SK-N-SH (cell line): ENCODE measurements at regions not wholly inside any gene's neighbourhood (a gene's known extent, or its start where the extent isn't known, plus 50 kb on each side); places are given as distances from the start of the nearest gene placed in this dataset.

ENCODE experiments used
- CTCF ChIA-PET: fragments of 300-600, 350-600 bp; formaldehyde crosslinking; extraction: SDS; loops from one replicate; lab custom pipeline; 2021; lab: Yijun Ruan, JAX
- POLR2A ChIA-PET: fragments of 350-600 bp; sonication (Branson Sonifier 250); formaldehyde crosslinking; extraction: SDS; loops from one replicate; lab custom pipeline; 2020; ENCODE audit warnings: antibody characterized with exemption, inconsistent platforms; lab: Yijun Ruan, JAX
- DNase-seq: peaks from one replicate; pipeline ENCODE4 v3.0.0; 2012
- H2AFZ ChIP-seq: fragments of 200-600 bp; sonication (generic); 2 replicates; pipeline ENCODE4 v1.8.1; 2016; ENCODE audit warnings: antibody characterized with exemption, mild to moderate bottlenecking, low read depth
- H3F3A ChIP-seq: fragments of 200-600 bp; sonication (generic); replicated peaks from 2 replicates; pipeline ENCODE3; 2016; ENCODE audit warnings: antibody characterized with exemption, mild to moderate bottlenecking; ENCODE audit not compliant: insufficient read depth
- H3K27ac ChIP-seq, 2 experiments: fragments of 200-500 bp in 1 of 2; fragments of 200-600 bp in 1 of 2; sonication (Bioruptor generic) in 1 of 2; sonication (generic), shearing (Covaris generic) in 1 of 2; 2 replicates each; pipeline versions ENCODE4 v1.5.1 to v1.6.1; 2014 to 2016; ENCODE audit warnings: low read depth in 2 of 2, inconsistent platforms in 1 of 2, low read length in 1 of 2, mild to moderate bottlenecking in 1 of 2, mixed read lengths in 1 of 2
- H3K27me3 ChIP-seq: fragments of 200-600 bp; sonication (generic), shearing (Covaris generic); 2 replicates; pipeline ENCODE4 v1.6.1; 2016; ENCODE audit warnings: mixed run types; ENCODE audit not compliant: insufficient read depth
- H3K36me3 ChIP-seq, 2 experiments: fragments of 200-500 bp in 1 of 2; fragments of 200-600 bp in 1 of 2; sonication (Bioruptor generic) in 1 of 2; sonication (generic) in 1 of 2; replicated peaks in 1 of 2; 2 replicates each; pipeline versions ENCODE3 to v1.5.1; 2014 to 2016; ENCODE audit warnings: low read length in 1 of 2, mild to moderate bottlenecking in 1 of 2; ENCODE audit not compliant: insufficient read depth in 2 of 2, control insufficient read depth in 1 of 2
- H3K4me1 ChIP-seq, 2 experiments: fragments of 200-500 bp in 1 of 2; fragments of 200-600 bp in 1 of 2; sonication (Bioruptor generic) in 1 of 2; sonication (generic), shearing (Covaris generic) in 1 of 2; 2 replicates each; pipeline versions ENCODE4 v1.5.1 to v1.6.1; 2014 to 2016; ENCODE audit warnings: low read depth in 1 of 2, low read length in 1 of 2, mixed run types in 1 of 2; ENCODE audit not compliant: insufficient read depth in 2 of 2, control insufficient read depth in 1 of 2
- H3K4me2 ChIP-seq: fragments of 200-600 bp; sonication (generic), shearing (Covaris generic); 2 replicates; pipeline ENCODE4 v1.6.1; 2017; ENCODE audit warnings: mixed run types
- H3K4me3 ChIP-seq, 2 experiments: fragments of 200-500 bp in 1 of 2; fragments of 200-600 bp in 1 of 2; sonication (Bioruptor generic) in 1 of 2; sonication (generic), shearing (Covaris generic) in 1 of 2; 2 replicates each; pipeline versions ENCODE4 v1.5.1 to v1.8.1; 2014 to 2016; ENCODE audit warnings: low read depth in 2 of 2, inconsistent platforms in 1 of 2, low read length in 1 of 2, mild to moderate bottlenecking in 1 of 2, mixed read lengths in 1 of 2, moderate library complexity in 1 of 2
- H3K79me2 ChIP-seq: fragments of 200-600 bp; sonication (generic); 2 replicates; pipeline ENCODE4 v1.8.1; 2017; ENCODE audit warnings: mild to moderate bottlenecking; ENCODE audit not compliant: insufficient read depth
- H3K9ac ChIP-seq: fragments of 200-600 bp; sonication (generic); 2 replicates; pipeline ENCODE4 v1.6.1; 2017; ENCODE audit warnings: mixed run types
- H3K9me2 ChIP-seq: fragments of 200-600 bp; sonication (generic); 2 replicates; pipeline ENCODE4 v1.6.1; 2017; ENCODE audit warnings: mixed run types
- H3K9me3 ChIP-seq: fragments of 200-600 bp; sonication (generic); 2 replicates; pipeline ENCODE4 v1.6.1; 2017; ENCODE audit warnings: mixed run types, mild to moderate bottlenecking, moderate library complexity
- H4K20me1 ChIP-seq: fragments of 200-600 bp; sonication (generic); 2 replicates; pipeline ENCODE4 v1.6.1; 2017; ENCODE audit warnings: mild to moderate bottlenecking, mixed run types; ENCODE audit not compliant: insufficient read depth
- EP300 ChIP-seq, 2 experiments: IDR thresholded peaks; 2 replicates each; pipeline versions ENCODE4 v1.4.0 to v1.6.1; 2012; ENCODE audit warnings: borderline replicate concordance in 1 of 2, low read depth in 1 of 2, low read length in 1 of 2
- FOSL2 ChIP-seq: IDR thresholded peaks from 2 replicates; pipeline ENCODE4 v1.4.0; 2012; ENCODE audit warnings: low read depth, mild to moderate bottlenecking, moderate library complexity, borderline replicate concordance
- FOXM1 ChIP-seq: IDR thresholded peaks from 2 replicates; pipeline ENCODE4 v1.4.0; 2012; ENCODE audit warnings: low read depth, mild to moderate bottlenecking
- JUND ChIP-seq: IDR thresholded peaks from 2 replicates; pipeline ENCODE4 v1.4.0; 2012
- NFIC ChIP-seq: IDR thresholded peaks from 2 replicates; pipeline ENCODE4 v1.4.0; 2012; ENCODE audit warnings: borderline replicate concordance
- PBX3 ChIP-seq: IDR thresholded peaks from 2 replicates; pipeline ENCODE4; 2012
- RFX5 ChIP-seq: IDR thresholded peaks from 2 replicates; pipeline ENCODE4 v1.6.1; 2012; ENCODE audit warnings: mild to moderate bottlenecking, improper control_type of control experiment, low read length
- RXRA ChIP-seq: IDR thresholded peaks from 2 replicates; pipeline ENCODE4 v1.4.0; 2012; ENCODE audit warnings: low read depth, mild to moderate bottlenecking, borderline replicate concordance
- SMC3 ChIP-seq: IDR thresholded peaks from 2 replicates; pipeline ENCODE4 v1.6.1; 2012; ENCODE audit warnings: low read depth, low read length, improper control_type of control experiment
- USF2 ChIP-seq: fragments of 150-350 bp; IDR thresholded peaks from 2 replicates; pipeline ENCODE4 v1.6.1; 2017; ENCODE audit warnings: antibody characterized with exemption, low read length, low read depth, borderline replicate concordance
- WGBS: methylation state at CpG from one replicate; pipeline ENCODE4 v1.1.6; 2017; ENCODE audit warnings: low lambda C conversion rate; 5-methylcytosine and 5-hydroxymethylcytosine counted together
- TF ChIP-seq, protein P1 (sequence below): IDR thresholded peaks from 2 replicates; pipeline ENCODE4 v1.6.1; 2012; ENCODE audit warnings: mild to moderate bottlenecking, low read depth, low read length, moderate library complexity
- TF ChIP-seq, protein P2 (sequence below): IDR thresholded peaks from 2 replicates; pipeline ENCODE4 v1.4.0; 2012; ENCODE audit warnings: low read depth, borderline replicate concordance

DNA sequence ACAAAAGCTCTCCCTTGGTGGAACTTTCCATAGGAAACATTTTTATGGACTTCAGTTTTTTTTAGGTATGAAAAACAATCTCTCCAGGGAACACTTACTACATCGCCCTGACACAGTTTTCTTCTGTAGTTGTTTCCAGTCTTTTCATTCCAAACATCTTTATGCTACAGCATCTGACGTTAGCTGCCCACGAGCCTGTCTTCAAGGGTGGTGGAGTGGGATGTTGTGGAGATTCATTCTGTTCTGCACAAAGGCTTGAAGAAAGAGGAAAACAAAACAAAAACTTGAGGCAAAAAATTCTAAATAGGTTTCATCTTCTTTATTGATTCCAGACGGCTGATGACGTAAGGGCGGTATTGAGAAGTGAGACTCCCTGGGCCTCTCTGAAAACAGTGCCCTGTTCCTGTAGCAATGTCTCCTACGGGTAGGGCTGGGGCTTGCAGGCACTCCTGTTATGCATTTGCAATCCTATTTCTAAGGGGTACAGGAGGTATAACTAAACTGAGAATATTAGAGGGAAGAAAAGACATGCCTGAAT lies 375.0 kb downstream of the RNF144A start:
- POLR2A ChIA-PET: no interaction called here
- DNase-seq: no peak
- H3K4me1 ChIP-seq: peaks cover 0 to 6% of the 10 kb centered on the region in 2 experiments; a peak in 1 of 4 replicates
- WGBS: 69% methylated on average over 7 of the region's 7 CpGs
- H3K27ac ChIP-seq: no peak overlapping the region
- no peaks in the 10 kb centered on the region for H3K27me3 ChIP-seq
- no peaks in the 10 kb centered on the region for H3K9me2 ChIP-seq
- CTCF ChIA-PET: interaction anchor here (1.0 to 1.8 kb wide), 5 partner anchors 8 to 195 kb away, joined by 3 to 5 read pairs (median 4); no protein-coding TSS in a partner anchor
- no peak overlapping the region for H3K9ac ChIP-seq
- no peak overlapping the region for H3K4me3 ChIP-seq
- H3F3A ChIP-seq: no peaks in the 10 kb centered on the region
- no peak for TF ChIP-seq USF2
- TF ChIP-seq, all 33 proteins: peak for 0
- Histone ChIP-seq H3K4me2 (no peak overlapping the region), H2AFZ (no peak overlapping the region), H3K9me3 (no peaks in the 10 kb centered on the region), H3K79me2 (no peaks in the 10 kb centered on the region), H4K20me1 (no peaks in the 10 kb centered on the region), H3K36me3 (no peaks in the 10 kb centered on the region)

DNA sequence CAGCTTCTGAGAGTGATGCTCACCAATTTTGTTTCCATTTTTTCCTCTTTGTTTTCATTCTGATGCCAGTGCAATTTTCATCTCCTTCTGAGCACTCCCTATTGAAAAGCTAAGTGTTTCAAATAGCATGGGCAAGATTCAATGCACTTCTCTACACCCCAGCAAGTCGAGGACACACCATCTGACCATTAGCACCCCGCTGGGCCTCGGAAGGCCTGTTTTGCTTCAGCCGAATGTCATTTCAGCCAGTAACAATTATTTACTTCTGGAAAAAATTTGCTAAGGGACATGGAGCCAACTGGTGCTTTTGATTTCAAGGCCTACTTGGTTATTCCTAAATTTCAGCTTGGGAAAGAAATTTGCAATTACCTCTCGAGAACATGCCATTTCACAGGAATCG lies 392.4 kb downstream of the RNF144A start:
- no peak for DNase-seq
- no peak overlapping the region for H3K4me3 ChIP-seq
- no peak overlapping the region for H3K9ac ChIP-seq
- no peak overlapping the region for H3K27ac ChIP-seq
- H3K27me3 ChIP-seq: no peaks in the 10 kb centered on the region
- no peaks in the 10 kb centered on the region for H4K20me1 ChIP-seq
- H3K36me3 ChIP-seq: no peaks in the 10 kb centered on the region
- H3K4me2 ChIP-seq: no peak overlapping the region
- no peaks in the 10 kb centered on the region for H3K79me2 ChIP-seq
- TF ChIP-seq NFIC (no peak), FOXM1 (no peak), FOSL2 (no peak), SMC3 (no peak), PBX3 (no peak), RFX5 (no peak), JUND (no peak), EP300 (IDR thresholded peaks at IDR 0.05; ENCODE audit: borderline replicate concordance in 1 of 2, low read depth in 1 of 2, low read length in 1 of 2) (no peak), RXRA (no peak)
- TF ChIP-seq, protein P1, sequence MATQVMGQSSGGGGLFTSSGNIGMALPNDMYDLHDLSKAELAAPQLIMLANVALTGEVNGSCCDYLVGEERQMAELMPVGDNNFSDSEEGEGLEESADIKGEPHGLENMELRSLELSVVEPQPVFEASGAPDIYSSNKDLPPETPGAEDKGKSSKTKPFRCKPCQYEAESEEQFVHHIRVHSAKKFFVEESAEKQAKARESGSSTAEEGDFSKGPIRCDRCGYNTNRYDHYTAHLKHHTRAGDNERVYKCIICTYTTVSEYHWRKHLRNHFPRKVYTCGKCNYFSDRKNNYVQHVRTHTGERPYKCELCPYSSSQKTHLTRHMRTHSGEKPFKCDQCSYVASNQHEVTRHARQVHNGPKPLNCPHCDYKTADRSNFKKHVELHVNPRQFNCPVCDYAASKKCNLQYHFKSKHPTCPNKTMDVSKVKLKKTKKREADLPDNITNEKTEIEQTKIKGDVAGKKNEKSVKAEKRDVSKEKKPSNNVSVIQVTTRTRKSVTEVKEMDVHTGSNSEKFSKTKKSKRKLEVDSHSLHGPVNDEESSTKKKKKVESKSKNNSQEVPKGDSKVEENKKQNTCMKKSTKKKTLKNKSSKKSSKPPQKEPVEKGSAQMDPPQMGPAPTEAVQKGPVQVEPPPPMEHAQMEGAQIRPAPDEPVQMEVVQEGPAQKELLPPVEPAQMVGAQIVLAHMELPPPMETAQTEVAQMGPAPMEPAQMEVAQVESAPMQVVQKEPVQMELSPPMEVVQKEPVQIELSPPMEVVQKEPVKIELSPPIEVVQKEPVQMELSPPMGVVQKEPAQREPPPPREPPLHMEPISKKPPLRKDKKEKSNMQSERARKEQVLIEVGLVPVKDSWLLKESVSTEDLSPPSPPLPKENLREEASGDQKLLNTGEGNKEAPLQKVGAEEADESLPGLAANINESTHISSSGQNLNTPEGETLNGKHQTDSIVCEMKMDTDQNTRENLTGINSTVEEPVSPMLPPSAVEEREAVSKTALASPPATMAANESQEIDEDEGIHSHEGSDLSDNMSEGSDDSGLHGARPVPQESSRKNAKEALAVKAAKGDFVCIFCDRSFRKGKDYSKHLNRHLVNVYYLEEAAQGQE: no peak
- TF ChIP-seq, protein P2, sequence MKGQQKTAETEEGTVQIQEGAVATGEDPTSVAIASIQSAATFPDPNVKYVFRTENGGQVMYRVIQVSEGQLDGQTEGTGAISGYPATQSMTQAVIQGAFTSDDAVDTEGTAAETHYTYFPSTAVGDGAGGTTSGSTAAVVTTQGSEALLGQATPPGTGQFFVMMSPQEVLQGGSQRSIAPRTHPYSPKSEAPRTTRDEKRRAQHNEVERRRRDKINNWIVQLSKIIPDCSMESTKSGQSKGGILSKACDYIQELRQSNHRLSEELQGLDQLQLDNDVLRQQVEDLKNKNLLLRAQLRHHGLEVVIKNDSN: no peak
- ChIA-PET CTCF (interaction anchor here (1.0 to 1.3 kb wide), 2 partner anchors 13 to 92 kb away, joined by 3 to 4 read pairs; no protein-coding TSS in a partner anchor), POLR2A (no interaction called here)
- 0 out of 2 replicates have a peak, but pooled peaks cover 3% of the 10 kb centered on the region for H3K9me2 ChIP-seq
- no peaks in the 10 kb centered on the region; a peak in 1 of 4 replicates for H3K4me1 ChIP-seq
- no peaks in the 10 kb centered on the region for H3K9me3 ChIP-seq
- WGBS: 65% methylated on average over 6 of the region's 6 CpGs
- no peak overlapping the region for H2AFZ ChIP-seq
- H3F3A ChIP-seq: no peaks in the 10 kb centered on the region
